ENCODE measurements at regions not wholly inside any gene's neighbourhood (a gene's known extent, or its start where the extent isn't known, plus 50 kb on each side); places are given as distances from the start of the nearest gene placed in this dataset.

GRCh38 chr11:69911310-69912160 is 92.3 kb upstream of the FGF3 start:
- CTCF ChIA-PET (ENCODE audit: low intra/inter-chr PET ratio, low total read pairs), result interaction anchor here (1.3 kb wide), 1 partner anchor 280 kb away, joined by 4 read pairs; no protein-coding TSS in a partner anchor
- POLR2A ChIA-PET, result no interaction called here
- Histone ChIP-seq H3K9ac (ENCODE audit: insufficient read depth, low read depth, low read length) (no peak overlapping the region), H3K9me3 (ENCODE audit: low read length) (no peaks in the 10 kb centered on the region), H3K4me1 (ENCODE audit: insufficient read depth, low read length) (no peaks in the 10 kb centered on the region), H3K27ac (ENCODE audit: extremely low read length, insufficient read depth, low read length) (no peak overlapping the region), H3K4me2 (ENCODE audit: low read depth, low read length) (no peak overlapping the region), H3K4me3 (replicated peaks in 1 of 3; ENCODE audit: insufficient read depth in 1 of 3, low read depth in 2 of 3, low read length in 3 of 3) (no peak overlapping the region), H3K27me3 (ENCODE audit: control insufficient read depth in 1 of 2, insufficient read depth in 2 of 2, low read length in 2 of 2) (peaks cover 1 to 12% of the 10 kb centered on the region in 2 experiments; a peak in 3 of 5 replicates), H2AFZ (ENCODE audit: low read length) (no peak overlapping the region), H3K79me2 (ENCODE audit: insufficient read depth, low read length) (no peaks in the 10 kb centered on the region), H4K20me1 (ENCODE audit: insufficient read depth, low read length) (0 out of 2 replicates have a peak, but pooled peaks cover 3% of the 10 kb centered on the region), H3K36me3 (replicated peaks in 1 of 2; ENCODE audit: control insufficient read depth in 1 of 2, insufficient read depth in 2 of 2, low read length in 2 of 2) (no peaks in the 10 kb centered on the region)
- no peak; the same call in 2 of the 3 replicates for ATAC-seq
- BruUV-seq (replicated peaks), result no TSS peak
- TF ChIP-seq BCL3 (CRISPR knock-in tag; IDR thresholded peaks at IDR 0.05) (no peak), TOPORS (CRISPR knock-in tag; IDR thresholded peaks at IDR 0.05) (no peak), ZKSCAN5 (CRISPR knock-in tag; IDR thresholded peaks at IDR 0.05) (no peak), ZNF460 (CRISPR knock-in tag; IDR thresholded peaks at IDR 0.05; ENCODE audit: borderline replicate concordance) (no peak), ZNF704 (CRISPR knock-in tag; IDR thresholded peaks at IDR 0.05; ENCODE audit: borderline replicate concordance) (no peak), ZNF577 (CRISPR knock-in tag; IDR thresholded peaks at IDR 0.05; ENCODE audit: borderline replicate concordance, low read depth) (no peak), SATB2 (CRISPR knock-in tag; IDR thresholded peaks at IDR 0.05) (no peak), KAT8 (CRISPR knock-in tag; IDR thresholded peaks at IDR 0.05) (no peak)
- no peak for FAIRE-seq
- no peak for DNase-seq (ENCODE audit: low spot score)
- 54% methylated on average over 17 of the region's 28 CpGs for whole genome bisulfite sequencing (ENCODE audit: low lambda C conversion rate)
- in situ Hi-C loops (cut with HindIII; ENCODE audit: extremely low pct_ligation_motif_present, low pct_unique_long_range_greater_than_20kb) (loop anchor here (5.0 kb wide), 1 partner anchor 281 kb away; no protein-coding TSS in a partner anchor), intact Hi-C loops (cut with micrococcal nuclease; ENCODE audit: unreplicated experiment) (no loop called here)

Measured in HepG2 (cell line).